Left lobe of liver (tissue), 2 donors: ENCODE measurements at regions not wholly inside any gene's neighbourhood (a gene's known extent, or its start where the extent isn't known, plus 50 kb on each side); places are given as distances from the start of the nearest gene placed in this dataset.
"Not testable (repeated sequence)": the region's sequence is repeated elsewhere in the genome, so short reads cannot be mapped to it uniquely, and the experiment has no call there.

ENCODE experiments used
- ATAC-seq: fragments of 200-7000 bp; cut with Tn5 transposase; one replicate; pipeline ENCODE4 v1.9.1; 2020; ENCODE audit warnings: mild to moderate bottlenecking, moderate library complexity
- DNase-seq: peaks from one replicate; pipeline ENCODE4 v3.0.0-alpha.2; 2020; ENCODE audit warnings: low spot score
- donor health status: DM: no; HTN: no; CAD: no; lungs with moderate emphysema.
- donor health status: DM: no; HTN: yes; CAD: no.

DNA sequence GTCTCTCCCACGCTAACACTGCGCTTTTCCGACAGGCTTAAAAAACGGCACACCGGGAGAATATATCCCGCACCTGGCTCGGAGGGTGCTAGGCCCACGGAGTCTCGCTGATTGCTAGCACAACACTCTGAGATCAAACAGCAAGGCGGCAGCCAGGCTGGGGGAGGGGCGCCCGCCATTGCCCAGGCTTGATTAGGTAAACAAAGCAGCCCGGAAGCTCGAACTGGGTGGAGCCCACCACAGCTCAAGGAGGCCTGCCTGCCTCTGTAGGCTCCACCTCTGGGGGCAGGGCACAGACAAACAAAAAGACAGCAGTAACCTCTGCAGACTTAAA, 67.0 kb upstream of the FGF13 start:
- not testable (repeated sequence) for DNase-seq, ATAC-seq

DNA sequence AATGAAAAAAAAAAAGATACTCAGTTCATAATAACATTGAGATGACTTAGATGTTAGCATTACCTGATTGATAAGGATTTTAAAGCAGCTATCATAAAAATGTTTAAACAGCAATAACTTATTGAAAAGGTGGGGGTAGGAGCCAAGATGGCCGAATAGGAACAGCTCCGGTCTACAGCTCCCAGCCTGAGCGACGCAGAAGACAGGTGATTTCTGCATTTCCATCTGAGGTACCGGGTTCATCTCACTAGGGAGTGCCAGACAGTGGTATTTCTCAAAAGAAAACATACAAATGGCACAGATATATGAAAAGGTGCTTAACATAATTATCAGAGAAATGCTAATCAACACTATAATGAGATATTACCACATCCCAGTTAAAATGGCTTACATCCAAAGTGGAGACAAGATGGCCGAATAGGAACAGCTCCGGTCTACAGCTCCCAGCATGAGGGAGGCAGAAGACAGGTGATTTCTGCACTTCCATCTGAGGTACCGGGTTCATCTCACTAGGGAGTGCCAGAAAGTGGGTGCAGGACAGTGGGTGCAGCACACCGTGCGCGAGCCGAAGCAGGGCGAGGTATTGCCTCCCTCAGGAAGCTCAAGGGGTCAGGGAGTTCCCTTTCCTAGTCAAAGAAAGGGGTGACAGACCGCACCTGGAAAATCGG, 66.5 kb upstream of the FGF13 start:
- not testable (repeated sequence) for DNase-seq, ATAC-seq

DNA sequence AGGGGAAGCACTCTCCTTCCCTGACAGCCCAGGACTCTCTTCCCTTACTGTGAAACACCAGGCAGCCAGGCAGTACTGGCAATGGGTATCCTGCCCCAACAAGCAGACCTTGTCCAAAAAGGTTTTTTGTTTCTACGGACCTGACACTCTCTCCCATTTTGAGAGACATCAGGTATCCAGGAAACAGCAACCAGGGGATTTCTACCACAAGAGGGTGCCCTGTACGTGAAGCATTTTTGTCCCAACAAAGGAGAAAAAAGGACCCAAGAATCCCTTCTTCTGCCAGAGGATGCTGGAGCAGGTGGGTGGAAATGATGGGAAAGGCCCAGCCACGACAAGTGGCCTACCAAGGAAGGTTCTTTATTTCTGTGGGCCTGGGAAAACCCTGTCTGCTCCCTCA, 65.7 kb upstream of the FGF13 start:
- ATAC-seq = no peak
- DNase-seq = no peak

DNA sequence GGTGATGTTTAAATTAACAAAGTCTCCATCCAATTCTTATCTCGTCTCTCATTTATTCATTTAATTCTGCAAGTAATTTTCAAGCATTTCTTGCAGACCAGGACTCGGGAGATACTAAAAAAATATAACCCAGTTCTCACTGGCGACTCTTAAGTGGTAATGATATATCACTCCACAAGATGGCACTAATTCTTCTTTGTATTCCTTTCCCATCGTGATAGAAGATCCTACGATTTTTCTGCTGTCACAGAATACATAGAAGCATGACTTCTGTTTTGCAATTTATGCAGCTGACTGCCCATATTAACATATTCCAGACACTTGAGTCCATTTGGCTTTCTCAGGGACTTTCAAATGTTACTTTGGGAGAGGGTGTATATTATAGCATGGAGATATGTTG, 64.0 kb upstream of the FGF13 start:
- peak; percentile 60 for ATAC-seq
- no peak for DNase-seq

DNA sequence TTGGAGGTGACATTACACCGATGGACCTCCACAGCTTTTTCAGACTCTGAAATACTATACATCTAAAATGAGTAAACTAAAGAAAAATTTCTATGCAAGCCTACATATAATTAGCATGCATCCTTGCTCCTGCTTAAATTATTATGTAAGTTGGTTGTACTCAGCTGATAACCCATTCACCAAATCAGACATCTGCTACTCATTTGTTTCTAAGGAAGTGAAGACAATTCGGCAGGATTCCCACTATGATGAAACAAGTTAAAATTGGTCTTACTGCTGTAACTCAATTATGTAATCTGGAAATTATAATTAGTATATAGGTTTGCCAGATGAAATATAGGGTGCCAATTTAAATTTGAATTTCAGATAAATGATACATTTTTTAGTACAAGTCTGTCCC, 59.5 kb upstream of the FGF13 start:
- no peak for ATAC-seq
- no peak for DNase-seq

DNA sequence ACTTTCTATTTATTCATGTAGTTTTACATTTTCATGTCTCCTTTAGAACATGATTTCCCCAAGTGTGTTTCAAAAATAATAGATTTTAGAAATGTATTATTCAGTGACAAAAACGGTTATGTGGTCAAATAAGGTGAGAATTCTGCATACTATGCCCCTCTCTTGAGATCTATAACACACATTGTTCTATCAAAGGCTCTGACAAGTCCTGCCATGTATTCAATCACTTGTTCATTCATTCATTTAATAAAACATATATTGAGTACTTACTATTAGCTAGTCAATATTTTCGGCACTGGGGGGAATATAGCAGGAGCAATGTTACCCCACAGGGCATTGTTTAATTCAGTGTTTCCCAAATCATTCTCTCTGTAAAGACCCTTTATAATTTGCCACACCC, 58.4 kb upstream of the FGF13 start:
- ATAC-seq (no peak), DNase-seq (no peak)

DNA sequence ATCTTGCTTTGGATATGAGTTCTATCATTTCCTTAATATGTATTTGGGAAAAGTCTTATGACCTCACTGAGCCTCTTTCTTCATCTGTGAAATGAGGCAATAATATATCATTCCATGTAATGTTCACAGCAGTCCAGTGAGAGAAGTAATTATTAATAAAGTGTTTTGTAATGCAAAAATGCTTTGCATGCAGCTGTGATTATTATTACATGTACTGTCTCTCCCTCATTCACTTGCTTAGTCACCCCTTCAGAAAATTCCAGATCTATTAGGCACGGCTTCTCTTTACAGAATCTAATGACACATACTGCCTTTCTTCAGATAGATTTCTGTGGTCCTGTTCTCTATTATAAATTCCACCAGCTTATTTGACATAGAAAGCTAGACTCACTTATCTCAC, 53.5 kb upstream of the FGF13 start:
- ATAC-seq = no peak
- DNase-seq = no peak

DNA sequence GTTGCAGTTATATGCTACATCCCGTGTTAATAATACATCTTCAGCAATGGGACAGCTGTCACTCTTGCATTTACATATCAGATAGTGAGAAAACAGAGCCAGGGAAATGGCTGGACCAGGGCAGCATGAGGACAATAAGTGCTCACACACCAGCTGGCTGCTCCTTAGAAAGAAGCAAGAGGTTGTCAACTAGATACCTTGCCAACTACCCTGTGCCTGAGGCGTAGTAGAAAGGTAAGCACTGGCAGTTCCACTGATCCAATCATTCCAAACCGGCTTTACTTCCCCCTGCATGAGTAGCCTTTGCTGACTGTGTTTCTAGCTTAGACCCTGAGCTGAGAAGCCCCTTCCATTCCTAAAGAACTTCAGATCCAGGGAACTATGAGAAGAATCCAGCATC, 52.2 kb upstream of the FGF13 start:
- ATAC-seq (no peak), DNase-seq (no peak)

DNA sequence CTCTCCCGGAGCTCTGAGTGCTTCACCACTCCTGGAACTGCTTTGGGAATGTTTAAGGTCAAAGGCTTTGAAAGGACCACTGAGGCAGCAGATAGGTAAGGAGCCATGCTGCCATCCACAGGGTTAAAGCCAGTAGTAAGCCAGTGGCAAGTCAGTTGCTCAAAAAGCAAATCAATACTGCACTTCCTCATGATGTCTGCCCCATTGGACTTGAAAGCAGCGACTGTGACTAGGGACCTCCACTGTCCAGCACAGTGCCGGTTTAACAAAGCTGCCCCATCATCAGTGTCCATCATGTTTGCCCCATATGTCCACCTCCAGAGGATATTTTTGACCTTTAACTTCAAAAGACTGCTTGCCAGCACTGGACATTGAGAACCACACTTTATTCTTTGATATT, 49.9 kb upstream of the FGF13 start:
- ATAC-seq (peak; percentile 65), DNase-seq (no peak)
